ENCODE measurements at regions not wholly inside any gene's neighbourhood (a gene's known extent, or its start where the extent isn't known, plus 50 kb on each side); places are given as distances from the start of the nearest gene placed in this dataset.

GRCh38 chr5:93357686-93358085 lies 223.3 kb downstream of the NR2F1-AS1 start:
- TF ChIP-seq SRF (IDR thresholded peaks at IDR 0.05; ENCODE audit: low read depth in 2 of 2, low read length in 2 of 2) (no peak), CTCF (IDR thresholded peaks at IDR 0.05 in 2 of 3, conservative IDR thresholded peaks at IDR 0.05 in 1 of 3; ENCODE audit: control insufficient read depth in 2 of 3, extremely low read depth in 1 of 3, insufficient read depth in 1 of 3, low read depth in 3 of 3, low read length in 3 of 3) (no peak)

All from GM12878 (cell line).